Daoy (cell line): ENCODE measurements at regions not wholly inside any gene's neighbourhood (a gene's known extent, or its start where the extent isn't known, plus 50 kb on each side); places are given as distances from the start of the nearest gene placed in this dataset.
"Not testable (repeated sequence)": the region's sequence is repeated elsewhere in the genome, so short reads cannot be mapped to it uniquely, and the experiment has no call there.

Experiments used
- DNase-seq: peaks from one replicate; pipeline ENCODE4 v3.0.0-alpha.2; 2015; ENCODE audit warnings: low read depth

- no peak for DNase-seq
These were observed 270.0 kb downstream of the AMY1C start for GRCh38 chr1:104019675-104020049.

DNA sequence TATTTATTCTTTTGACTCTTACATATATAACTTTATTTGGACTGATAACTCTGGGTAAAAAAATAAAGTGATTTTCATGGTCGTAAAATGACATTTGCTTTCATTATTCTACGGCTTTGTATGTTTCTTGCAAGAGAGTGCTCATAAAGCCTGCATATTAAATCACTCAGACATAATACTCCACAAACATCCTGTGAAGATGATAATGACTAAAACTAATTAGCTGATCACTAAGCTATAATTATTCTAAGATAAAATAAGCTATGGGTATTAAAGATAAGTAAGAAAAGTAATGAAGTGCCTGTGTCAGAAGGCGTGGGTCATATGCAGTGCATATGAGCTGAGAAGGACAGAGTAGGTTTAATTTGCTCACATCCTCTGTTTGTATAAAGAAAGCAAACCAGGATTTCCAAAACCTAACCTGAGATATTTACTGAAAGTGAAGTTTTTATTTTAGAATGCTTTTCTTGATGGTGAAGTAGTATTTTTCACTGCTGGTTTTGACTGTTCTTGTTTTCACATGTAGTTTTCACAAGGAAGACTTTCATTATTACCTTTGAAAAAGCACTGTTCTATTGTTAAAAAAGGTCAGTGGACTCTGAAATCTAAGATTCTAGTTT, 278.8 kb downstream of the AMY1C start:
- DNase-seq: no peak

DNA sequence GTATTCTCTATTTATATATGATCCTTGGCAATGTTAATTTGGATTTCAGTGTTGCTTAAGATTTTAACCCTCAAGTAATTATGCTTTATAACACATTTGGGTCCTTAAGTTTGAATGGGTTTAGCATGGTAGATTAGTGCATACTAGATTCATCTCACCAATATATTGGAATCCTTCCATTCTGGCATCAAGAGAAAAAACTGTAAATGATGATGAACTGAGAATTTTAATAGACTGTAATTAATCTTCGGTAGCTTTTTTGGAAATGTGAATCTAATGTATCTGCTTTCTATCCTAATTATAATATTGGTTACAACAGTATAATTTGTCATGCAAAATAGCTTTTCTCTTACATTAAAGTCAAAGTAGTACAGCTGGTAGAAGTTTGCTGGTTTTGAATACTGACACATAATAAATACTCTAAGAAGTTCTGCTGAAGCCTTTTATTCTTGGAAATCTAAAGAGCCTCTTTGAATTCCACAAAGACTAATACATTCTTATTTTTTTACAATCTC, 279.8 kb downstream of the AMY1C start:
- DNase-seq: no peak

GRCh38 chr1:104056786-104057185, 307.1 kb downstream of the AMY1C start:
- DNase-seq: no peak

DNA sequence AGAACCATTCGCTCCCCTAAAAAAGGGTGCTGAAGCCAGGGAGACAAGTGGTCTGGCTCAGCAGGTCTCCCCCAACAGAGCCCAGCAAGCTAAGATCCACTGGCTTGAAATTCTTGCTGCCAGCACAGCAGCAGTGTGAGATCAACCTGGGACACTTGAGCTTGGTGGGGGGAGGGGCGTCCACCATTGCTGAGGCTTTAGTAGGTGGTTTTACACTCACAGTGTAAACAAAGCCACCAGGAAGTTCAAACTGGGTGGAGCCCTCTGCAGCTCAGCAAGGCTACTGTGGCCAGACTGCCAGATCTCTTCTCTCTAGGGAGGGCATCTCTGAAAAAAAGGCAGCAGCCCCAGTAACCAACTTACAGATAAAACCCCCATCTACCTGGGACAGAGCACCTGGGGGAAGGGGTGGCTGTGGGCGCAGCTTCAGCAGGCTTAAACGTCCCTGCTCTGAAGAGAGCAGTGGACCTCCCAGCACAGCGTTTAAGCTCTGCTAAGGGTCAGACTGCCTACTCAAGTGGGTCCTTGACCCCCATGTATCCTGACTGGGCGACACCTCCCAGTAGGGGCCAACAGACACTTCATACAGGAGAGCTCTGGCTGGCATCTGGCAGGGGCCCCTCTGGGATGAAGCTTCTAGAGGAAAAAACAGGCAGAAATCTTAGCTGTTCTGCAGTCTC, 307.7 kb downstream of the AMY1C start:
- DNase-seq: peak; percentile 13

DNA sequence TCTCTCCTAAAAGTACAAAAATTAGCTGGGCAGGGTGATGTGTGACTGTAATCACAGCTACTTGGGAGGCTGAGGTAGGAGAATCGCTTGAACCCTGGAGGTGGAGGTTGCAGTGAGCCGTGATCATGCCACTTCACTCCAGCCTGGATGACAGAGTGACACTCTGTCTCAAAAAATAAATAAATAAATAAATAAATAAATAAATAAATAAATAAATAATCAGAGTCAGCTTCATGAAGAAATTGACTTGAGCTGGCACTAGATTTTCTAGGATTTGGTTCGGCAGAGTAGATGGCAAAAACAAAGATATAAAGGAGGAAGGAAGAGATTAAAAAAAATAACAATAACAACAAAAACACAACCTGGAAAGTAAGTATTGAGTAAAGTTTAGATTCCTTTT, 311.9 kb downstream of the AMY1C start:
- not testable (repeated sequence) for DNase-seq

DNA sequence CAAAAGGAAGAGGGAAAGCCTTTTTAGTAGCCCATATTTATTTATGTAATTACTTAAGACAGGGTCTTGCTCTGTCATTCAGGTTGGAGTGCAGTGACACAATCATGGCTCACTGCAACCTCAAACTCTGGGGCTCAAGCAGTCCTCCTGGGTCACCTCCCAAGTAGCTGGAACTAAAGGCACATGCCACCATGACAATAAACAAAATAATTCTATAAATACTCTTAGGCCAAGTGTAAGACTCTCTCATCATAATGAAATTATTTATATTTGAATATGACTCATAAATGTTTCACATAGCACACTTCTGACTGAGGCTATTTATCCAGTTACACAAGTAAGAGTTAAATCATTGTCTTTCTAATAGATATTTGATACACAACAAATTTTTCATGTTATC, 314.7 kb downstream of the AMY1C start:
- DNase-seq: no peak

GRCh38 chr1:104072915-104073371, 323.2 kb downstream of the AMY1C start:
- DNase-seq: peak; percentile 60

- DNase-seq: peak; percentile 27
These were observed 323.8 kb downstream of the AMY1C start for GRCh38 chr1:104073463-104073902.

DNA sequence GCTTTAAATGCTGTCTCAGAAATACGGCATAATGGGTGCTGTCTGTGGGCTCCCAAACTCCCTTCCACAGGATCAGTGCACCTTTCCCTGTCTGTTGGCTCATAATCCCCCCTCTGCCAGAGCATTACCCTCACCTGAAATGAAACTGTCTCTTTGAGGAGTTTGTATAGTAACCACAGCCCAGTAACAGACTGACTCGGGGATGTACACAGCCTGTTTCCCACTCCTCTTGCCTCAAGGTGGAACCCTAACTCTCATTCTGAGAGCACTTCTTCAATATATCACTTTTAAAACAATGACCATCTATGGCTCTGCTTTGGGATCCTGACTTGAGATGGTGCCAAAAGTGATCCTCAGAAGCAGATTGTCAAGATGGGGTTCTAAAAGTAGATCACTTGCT, 332.5 kb downstream of the AMY1C start:
- DNase-seq: no peak

DNA sequence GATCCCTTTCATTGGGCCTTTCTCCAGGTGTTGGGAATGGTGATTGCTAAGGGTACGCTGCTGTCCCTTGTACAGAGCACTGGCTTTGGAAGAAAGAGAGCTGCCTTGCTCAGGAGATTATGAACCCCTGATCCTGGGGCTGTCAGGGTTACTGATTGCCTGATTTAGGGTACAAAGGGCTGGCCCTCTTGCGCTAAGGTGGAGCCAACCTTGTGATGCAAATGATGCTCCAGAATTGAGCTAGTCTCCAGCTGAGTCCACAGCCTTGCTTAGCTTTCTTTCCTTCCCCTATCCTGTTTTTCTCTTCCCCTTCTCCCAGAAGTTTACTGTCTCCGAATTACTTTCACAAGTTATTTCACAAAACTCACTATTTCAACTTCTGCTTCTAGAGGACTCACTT, 334.7 kb downstream of the AMY1C start:
- DNase-seq: no peak

DNA sequence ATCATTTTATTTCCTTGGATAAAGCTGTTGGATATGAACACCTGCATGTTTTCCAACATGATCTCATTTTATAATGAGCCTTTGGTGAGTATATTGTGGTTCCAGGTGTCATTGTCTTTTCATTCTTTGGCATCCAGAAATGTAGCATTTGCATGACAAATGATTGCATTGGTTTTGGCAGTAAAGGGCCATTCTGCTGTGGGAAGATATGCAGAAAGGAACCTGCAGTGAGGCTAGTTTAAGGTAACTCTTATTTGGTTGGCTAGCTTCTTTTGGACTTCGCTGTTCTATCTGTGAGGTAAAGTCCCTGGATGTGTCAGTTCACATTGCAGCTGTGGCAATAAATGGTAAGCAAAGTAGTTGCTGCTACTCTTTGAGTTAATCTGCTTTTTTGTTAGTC, 343.0 kb downstream of the AMY1C start:
- DNase-seq: no peak

DNA sequence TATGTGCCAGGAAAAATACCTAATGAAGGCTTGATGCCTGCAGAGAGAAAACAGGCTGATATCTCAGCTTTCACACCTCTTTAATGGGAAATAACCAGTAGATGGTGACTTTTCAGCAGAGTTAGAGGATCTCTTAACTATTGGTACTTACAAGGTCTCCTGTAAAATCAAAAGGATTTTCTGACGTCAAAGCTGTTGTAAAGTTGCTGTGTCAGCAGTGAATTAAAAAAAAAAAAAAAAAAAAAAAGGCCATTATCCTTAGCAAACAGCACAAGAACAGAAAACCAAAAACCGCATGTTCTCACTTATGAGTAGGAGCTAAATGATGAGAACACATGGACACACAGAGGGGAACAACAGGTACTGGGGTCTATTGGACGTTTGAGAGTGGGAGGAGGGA, 349.1 kb downstream of the AMY1C start:
- DNase-seq: no peak

- DNase-seq: no peak
These were observed 350.4 kb downstream of the AMY1C start for GRCh38 chr1:104100115-104100514.

DNA sequence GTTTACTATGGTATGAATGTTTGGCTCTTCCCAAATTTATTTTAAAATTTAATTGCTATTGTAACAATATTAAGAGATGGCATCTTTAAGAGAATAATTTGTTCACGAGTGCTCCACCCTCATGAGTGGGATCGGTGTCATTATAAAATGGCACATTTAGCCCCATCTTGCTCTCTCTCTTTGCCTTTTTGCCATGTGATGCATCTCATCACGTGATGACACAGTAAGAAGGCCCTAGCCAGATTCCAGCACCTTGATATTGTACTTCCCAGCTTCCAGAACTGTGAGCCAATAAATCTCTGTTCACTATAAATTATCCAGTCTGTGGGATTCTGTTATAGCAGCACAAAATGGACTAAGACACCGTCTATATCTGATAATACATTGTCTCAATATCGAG, 355.8 kb downstream of the AMY1C start:
- DNase-seq: no peak

DNA sequence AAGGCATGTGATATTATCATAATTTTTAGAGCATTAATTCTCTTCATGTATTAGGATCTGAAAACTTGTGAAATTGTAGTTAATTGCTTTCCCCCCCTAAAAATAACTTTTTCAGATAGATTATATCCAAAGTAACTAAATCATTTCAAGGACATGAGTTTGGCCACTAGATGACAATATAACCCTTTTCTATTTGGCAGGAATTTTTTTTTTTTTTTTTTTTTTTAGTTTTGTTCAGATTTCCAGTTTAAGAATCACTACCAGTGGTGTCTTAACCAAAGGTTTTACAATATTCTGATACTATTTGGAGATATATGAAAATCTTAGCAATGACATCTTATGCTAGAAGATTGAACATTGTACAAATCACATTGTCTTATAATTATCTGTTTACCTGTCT, 370.8 kb downstream of the AMY1C start:
- DNase-seq: no peak

- DNase-seq: no peak
These were observed 371.6 kb downstream of the AMY1C start for GRCh38 chr1:104121271-104121670.

- peak; percentile 12 for DNase-seq
These were observed 375.6 kb downstream of the AMY1C start for GRCh38 chr1:104125266-104125665.

- DNase-seq: no peak
These were observed 376.3 kb downstream of the AMY1C start for GRCh38 chr1:104125970-104126369.

DNA sequence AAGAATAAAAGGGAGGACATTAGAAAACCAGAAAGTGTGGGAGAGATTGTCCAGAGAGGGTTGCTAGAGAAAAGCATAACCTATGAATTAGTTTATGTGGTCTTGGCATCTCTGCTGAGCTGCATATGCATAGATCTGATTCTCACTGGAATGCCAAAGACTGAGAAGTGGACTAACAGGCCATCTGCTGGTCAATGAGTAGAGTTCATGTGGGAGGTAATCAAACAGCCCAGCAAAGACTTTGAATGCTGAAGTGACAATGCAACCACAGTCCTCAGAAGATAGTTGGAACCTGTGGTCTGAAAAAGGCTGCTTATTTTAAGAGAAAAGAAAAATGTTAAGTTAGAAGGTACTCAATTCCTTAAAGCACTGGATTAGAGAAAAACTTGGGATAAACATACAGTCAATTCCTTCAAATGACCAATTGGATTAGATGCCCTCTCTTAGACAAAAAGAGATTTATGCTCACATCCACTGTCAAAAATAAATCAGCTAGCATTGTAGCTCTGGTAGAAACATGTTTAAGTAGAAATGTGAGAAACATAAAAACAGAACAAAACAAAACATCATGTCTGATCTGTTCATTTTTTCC, 382.8 kb downstream of the AMY1C start:
- peak; percentile 5 for DNase-seq

- DNase-seq: not testable (repeated sequence)
These were observed 385.3 kb downstream of the AMY1C start for GRCh38 chr1:104135036-104135435.

DNA sequence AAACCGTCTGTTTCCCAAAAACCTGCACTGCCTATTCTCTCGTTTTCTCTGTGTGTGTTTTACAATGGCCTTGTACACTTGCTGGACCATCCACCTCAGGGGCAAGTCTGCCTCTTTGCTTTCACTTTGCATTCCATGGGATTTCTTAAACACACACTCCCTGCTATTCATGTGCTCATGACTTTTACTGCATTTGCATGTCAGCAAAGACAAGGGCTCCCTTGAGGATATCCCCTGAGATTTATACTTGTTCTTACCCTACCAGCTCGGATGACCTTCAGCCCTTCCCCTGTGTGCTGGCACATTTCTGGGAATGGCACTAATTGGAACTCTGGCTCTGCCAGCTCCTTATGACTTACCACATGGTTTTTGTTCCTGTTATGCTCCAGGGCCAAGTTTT, 386.9 kb downstream of the AMY1C start:
- no peak for DNase-seq

GRCh38 chr1:104156738-104157137, 407.0 kb downstream of the AMY1C start:
- DNase-seq: no peak
